ENCODE measurements at regions not wholly inside any gene's neighbourhood (a gene's known extent, or its start where the extent isn't known, plus 50 kb on each side); places are given as distances from the start of the nearest gene placed in this dataset.

DNA sequence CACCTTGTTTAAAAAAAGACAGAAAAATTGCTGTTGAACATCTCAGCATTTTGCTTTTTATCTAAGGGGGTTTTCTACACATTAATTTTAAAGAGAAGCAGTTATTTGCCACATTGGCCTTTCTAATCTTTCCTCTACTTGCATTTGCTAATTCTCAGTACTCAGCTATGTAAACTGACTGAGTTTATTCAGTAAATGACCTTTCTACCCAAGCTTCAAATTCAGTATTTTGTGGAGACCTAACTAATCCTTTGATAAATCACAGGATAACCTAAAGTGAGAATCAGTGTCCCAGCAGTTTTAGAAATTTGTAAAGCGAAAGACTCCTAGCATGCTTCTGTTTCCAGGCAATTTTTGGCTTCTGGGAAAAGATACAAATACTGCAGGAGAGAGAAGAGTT is 288.4 kb downstream of the ASXL3 start:
- no peaks in the 10 kb centered on the region for H4K20me1 ChIP-seq (ENCODE audit: insufficient read depth)
- H3K9ac ChIP-seq: no peak overlapping the region
- no peaks in the 10 kb centered on the region for H3K27me3 ChIP-seq (ENCODE audit: insufficient read depth, low read depth)
- no peaks in the 10 kb centered on the region for H3K79me2 ChIP-seq (ENCODE audit: insufficient read depth, low read depth)
- H2AFZ ChIP-seq (ENCODE audit: low read depth): no peak overlapping the region
- H3K4me2 ChIP-seq: no peak overlapping the region
- no peak overlapping the region for H3K4me3 ChIP-seq (IDR thresholded peaks at IDR 0.05; ENCODE audit: insufficient read depth, low read depth, low read length)
- no peaks in the 10 kb centered on the region for H3K36me3 ChIP-seq (ENCODE audit: insufficient read depth)
- H3K27ac ChIP-seq: no peak overlapping the region
- TF ChIP-seq CTCF (conservative IDR thresholded peaks at IDR 0.05; ENCODE audit: low read depth, low read length): no peak
- H3K4me1 ChIP-seq (ENCODE audit: low read depth, poor library complexity, severe bottlenecking): no peaks in the 10 kb centered on the region

DNA sequence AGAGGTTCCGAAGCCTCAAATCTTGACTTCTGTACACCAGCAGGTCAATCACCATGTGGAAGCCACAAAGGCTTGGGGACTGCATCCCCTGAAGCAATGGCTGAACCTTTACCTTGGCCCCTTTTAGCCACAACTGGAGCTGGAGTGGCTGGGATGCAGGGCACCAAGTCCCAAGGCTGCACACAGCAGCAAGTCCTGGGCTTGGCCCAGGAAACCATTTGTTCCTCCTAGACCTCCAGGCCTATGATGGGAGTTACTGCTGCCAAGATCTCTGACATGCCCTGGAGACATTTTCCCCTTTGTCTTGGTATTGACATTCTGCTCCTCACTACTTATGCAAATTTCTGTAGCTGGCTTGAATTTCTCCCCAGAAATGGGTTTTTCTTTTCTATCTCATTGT is 285.9 kb downstream of the ASXL3 start:
- H3K9ac ChIP-seq: no peak overlapping the region
- no peak overlapping the region for H3K4me2 ChIP-seq
- TF ChIP-seq CTCF (conservative IDR thresholded peaks at IDR 0.05; ENCODE audit: low read depth, low read length): no peak

GRCh38 chr18:33854827-33855139 is 276.8 kb downstream of the ASXL3 start:
- H3K4me3 ChIP-seq (IDR thresholded peaks at IDR 0.05; ENCODE audit: insufficient read depth, low read depth, low read length): no peak overlapping the region

More for the DNA sequence above, 285.9 kb downstream of the ASXL3 start:
- H3K4me3 ChIP-seq (IDR thresholded peaks at IDR 0.05; ENCODE audit: insufficient read depth, low read depth, low read length): no peak overlapping the region
- no peaks in the 10 kb centered on the region for H3K4me1 ChIP-seq (ENCODE audit: low read depth, poor library complexity, severe bottlenecking)
- no peak overlapping the region for H2AFZ ChIP-seq (ENCODE audit: low read depth)
- no peak overlapping the region for H3K27ac ChIP-seq
- H3K27me3 ChIP-seq (ENCODE audit: insufficient read depth, low read depth): no peaks in the 10 kb centered on the region
- no peaks in the 10 kb centered on the region for H4K20me1 ChIP-seq (ENCODE audit: insufficient read depth)
- H3K36me3 ChIP-seq (ENCODE audit: insufficient read depth): no peaks in the 10 kb centered on the region
- H3K79me2 ChIP-seq (ENCODE audit: insufficient read depth, low read depth): no peaks in the 10 kb centered on the region

GRCh38 chr18:33854086-33854826 is 276.2 kb downstream of the ASXL3 start:
- Histone ChIP-seq H3K4me3 (IDR thresholded peaks at IDR 0.05; ENCODE audit: insufficient read depth, low read depth, low read length) (no peak overlapping the region), H3K79me2 (ENCODE audit: insufficient read depth, low read depth) (no peaks in the 10 kb centered on the region), H3K4me2 (no peak overlapping the region), H4K20me1 (ENCODE audit: insufficient read depth) (no peaks in the 10 kb centered on the region), H3K27ac (no peak overlapping the region), H3K9ac (no peak overlapping the region), H2AFZ (ENCODE audit: low read depth) (no peak overlapping the region), H3K4me1 (ENCODE audit: low read depth, poor library complexity, severe bottlenecking) (no peaks in the 10 kb centered on the region), H3K27me3 (ENCODE audit: insufficient read depth, low read depth) (no peaks in the 10 kb centered on the region), H3K36me3 (ENCODE audit: insufficient read depth) (no peaks in the 10 kb centered on the region)
- no peak for TF ChIP-seq CTCF (conservative IDR thresholded peaks at IDR 0.05; ENCODE audit: low read depth, low read length)

More at GRCh38 chr18:33854827-33855139, 276.8 kb downstream of the ASXL3 start:
- no peaks in the 10 kb centered on the region for H3K4me1 ChIP-seq (ENCODE audit: low read depth, poor library complexity, severe bottlenecking)
- H3K4me2 ChIP-seq: no peak overlapping the region
- no peak for TF ChIP-seq CTCF (conservative IDR thresholded peaks at IDR 0.05; ENCODE audit: low read depth, low read length)
- no peak overlapping the region for H2AFZ ChIP-seq (ENCODE audit: low read depth)
- no peaks in the 10 kb centered on the region for H4K20me1 ChIP-seq (ENCODE audit: insufficient read depth)
- no peaks in the 10 kb centered on the region for H3K27me3 ChIP-seq (ENCODE audit: insufficient read depth, low read depth)
- H3K27ac ChIP-seq: no peak overlapping the region
- no peaks in the 10 kb centered on the region for H3K79me2 ChIP-seq (ENCODE audit: insufficient read depth, low read depth)
- no peaks in the 10 kb centered on the region for H3K36me3 ChIP-seq (ENCODE audit: insufficient read depth)
- H3K9ac ChIP-seq: no peak overlapping the region

Data from KMS-11 (cell line).